Neural cell (in vitro differentiated cells): ENCODE measurements at regions not wholly inside any gene's neighbourhood (a gene's known extent, or its start where the extent isn't known, plus 50 kb on each side); places are given as distances from the start of the nearest gene placed in this dataset.

Experiments
- EZH2 ChIP-seq: fragments of 200-600, 300-800 bp; shearing (Covaris generic), sonication (generic); IDR thresholded peaks from 2 replicates; pipeline ENCODE4 v1.6.1; 2014; ENCODE audit warnings: antibody characterized with exemption, low read length, borderline replicate concordance, mild to moderate bottlenecking; ENCODE audit not compliant: insufficient read depth, poor library complexity, severe bottlenecking
- POLR2AphosphoS5 ChIP-seq: IDR thresholded peaks from 2 replicates; pipeline ENCODE4 v1.6.1; 2012
- TAF1 ChIP-seq: IDR thresholded peaks from 2 replicates; pipeline ENCODE4 v1.6.1; 2012; ENCODE audit warnings: low read depth
- TF ChIP-seq, protein P1 (sequence below): IDR thresholded peaks from 2 replicates; pipeline ENCODE4 v1.6.1; 2012; ENCODE audit warnings: borderline replicate concordance

DNA sequence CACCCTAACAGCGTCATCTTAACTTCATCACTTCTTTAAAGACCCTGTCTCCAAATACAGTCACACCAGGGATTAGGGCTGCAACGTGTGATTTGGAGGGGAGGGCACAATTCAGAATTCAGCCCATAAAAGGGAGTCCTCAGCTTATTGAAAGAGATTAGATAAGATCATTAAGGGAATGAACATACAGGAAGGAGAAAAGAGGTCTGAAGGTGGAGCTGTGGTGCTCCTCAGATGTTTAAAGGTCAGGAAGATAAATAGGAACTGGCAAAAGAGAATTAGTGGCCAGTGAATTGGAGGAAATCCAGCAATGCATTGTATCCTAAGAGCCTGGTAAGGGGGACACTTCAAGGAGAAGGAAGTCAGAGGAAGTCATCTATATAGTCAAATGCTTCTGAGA is 113.5 kb downstream of the PROX1 start:
- TF ChIP-seq TAF1 (no peak), EZH2 (no peak), POLR2AphosphoS5 (no peak)
- TF ChIP-seq, protein P1, sequence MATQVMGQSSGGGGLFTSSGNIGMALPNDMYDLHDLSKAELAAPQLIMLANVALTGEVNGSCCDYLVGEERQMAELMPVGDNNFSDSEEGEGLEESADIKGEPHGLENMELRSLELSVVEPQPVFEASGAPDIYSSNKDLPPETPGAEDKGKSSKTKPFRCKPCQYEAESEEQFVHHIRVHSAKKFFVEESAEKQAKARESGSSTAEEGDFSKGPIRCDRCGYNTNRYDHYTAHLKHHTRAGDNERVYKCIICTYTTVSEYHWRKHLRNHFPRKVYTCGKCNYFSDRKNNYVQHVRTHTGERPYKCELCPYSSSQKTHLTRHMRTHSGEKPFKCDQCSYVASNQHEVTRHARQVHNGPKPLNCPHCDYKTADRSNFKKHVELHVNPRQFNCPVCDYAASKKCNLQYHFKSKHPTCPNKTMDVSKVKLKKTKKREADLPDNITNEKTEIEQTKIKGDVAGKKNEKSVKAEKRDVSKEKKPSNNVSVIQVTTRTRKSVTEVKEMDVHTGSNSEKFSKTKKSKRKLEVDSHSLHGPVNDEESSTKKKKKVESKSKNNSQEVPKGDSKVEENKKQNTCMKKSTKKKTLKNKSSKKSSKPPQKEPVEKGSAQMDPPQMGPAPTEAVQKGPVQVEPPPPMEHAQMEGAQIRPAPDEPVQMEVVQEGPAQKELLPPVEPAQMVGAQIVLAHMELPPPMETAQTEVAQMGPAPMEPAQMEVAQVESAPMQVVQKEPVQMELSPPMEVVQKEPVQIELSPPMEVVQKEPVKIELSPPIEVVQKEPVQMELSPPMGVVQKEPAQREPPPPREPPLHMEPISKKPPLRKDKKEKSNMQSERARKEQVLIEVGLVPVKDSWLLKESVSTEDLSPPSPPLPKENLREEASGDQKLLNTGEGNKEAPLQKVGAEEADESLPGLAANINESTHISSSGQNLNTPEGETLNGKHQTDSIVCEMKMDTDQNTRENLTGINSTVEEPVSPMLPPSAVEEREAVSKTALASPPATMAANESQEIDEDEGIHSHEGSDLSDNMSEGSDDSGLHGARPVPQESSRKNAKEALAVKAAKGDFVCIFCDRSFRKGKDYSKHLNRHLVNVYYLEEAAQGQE = no peak
